ENCODE measurements at regions not wholly inside any gene's neighbourhood (a gene's known extent, or its start where the extent isn't known, plus 50 kb on each side); places are given as distances from the start of the nearest gene placed in this dataset.
"Not testable (repeated sequence)": the region's sequence is repeated elsewhere in the genome, so short reads cannot be mapped to it uniquely, and the experiment has no call there.

- Mint-ChIP-seq H3K4me1 (ENCODE audit: low read depth) (no peaks in the 10 kb centered on the region), H3K27ac (no peak overlapping the region), H3K36me3 (ENCODE audit: low read depth) (no peaks in the 10 kb centered on the region), H3K9me3 (peaks cover 17% of the 10 kb centered on the region), H3K27me3 (ENCODE audit: low read depth) (no peaks in the 10 kb centered on the region), H3K4me3 (no peak overlapping the region)
- no peak for DNase-seq (ENCODE audit: low spot score)
Measured at GRCh38 chr13:63457186-63457585, 2041.5 kb upstream of the PCDH20 start.

GRCh38 chr13:63455938-63456337 lies 2040.3 kb upstream of the PCDH20 start:
- H3K27ac Mint-ChIP-seq = no peak overlapping the region
- DNase-seq (ENCODE audit: low spot score) = no peak
- H3K36me3 Mint-ChIP-seq (ENCODE audit: low read depth) = no peaks in the 10 kb centered on the region
- H3K4me1 Mint-ChIP-seq (ENCODE audit: low read depth) = no peaks in the 10 kb centered on the region
- H3K27me3 Mint-ChIP-seq (ENCODE audit: low read depth) = no peaks in the 10 kb centered on the region
- peaks cover 19% of the 10 kb centered on the region for H3K9me3 Mint-ChIP-seq
- no peak overlapping the region for H3K4me3 Mint-ChIP-seq

- Mint-ChIP-seq H3K27me3 (ENCODE audit: low read depth) (no peaks in the 10 kb centered on the region), H3K27ac (no peak overlapping the region), H3K4me1 (ENCODE audit: low read depth) (no peaks in the 10 kb centered on the region), H3K36me3 (ENCODE audit: low read depth) (no peaks in the 10 kb centered on the region), H3K9me3 (peaks cover 15% of the 10 kb centered on the region), H3K4me3 (no peak overlapping the region)
- no peak for DNase-seq (ENCODE audit: low spot score)
Measured at GRCh38 chr13:63449550-63449949, 2033.9 kb upstream of the PCDH20 start.

- H3K9me3 Mint-ChIP-seq = peaks cover 15% of the 10 kb centered on the region
- no peaks in the 10 kb centered on the region for H3K36me3 Mint-ChIP-seq (ENCODE audit: low read depth)
- no peak overlapping the region for H3K27ac Mint-ChIP-seq
- no peaks in the 10 kb centered on the region for H3K4me1 Mint-ChIP-seq (ENCODE audit: low read depth)
- no peaks in the 10 kb centered on the region for H3K27me3 Mint-ChIP-seq (ENCODE audit: low read depth)
- no peak overlapping the region for H3K4me3 Mint-ChIP-seq
- no peak for DNase-seq (ENCODE audit: low spot score)
Measured at GRCh38 chr13:63448692-63449091, 2033.0 kb upstream of the PCDH20 start.

GRCh38 chr13:63446329-63446728 lies 2030.7 kb upstream of the PCDH20 start:
- H3K27me3 Mint-ChIP-seq (ENCODE audit: low read depth) = no peaks in the 10 kb centered on the region
- H3K4me3 Mint-ChIP-seq = no peak overlapping the region
- DNase-seq (ENCODE audit: low spot score) = no peak
- no peak overlapping the region for H3K27ac Mint-ChIP-seq
- H3K9me3 Mint-ChIP-seq = peaks cover 12% of the 10 kb centered on the region
- no peaks in the 10 kb centered on the region for H3K36me3 Mint-ChIP-seq (ENCODE audit: low read depth)
- no peaks in the 10 kb centered on the region for H3K4me1 Mint-ChIP-seq (ENCODE audit: low read depth)

GRCh38 chr13:63444225-63444624 lies 2028.6 kb upstream of the PCDH20 start:
- H3K36me3 Mint-ChIP-seq (ENCODE audit: low read depth); H3K27ac Mint-ChIP-seq; H3K9me3 Mint-ChIP-seq; H3K27me3 Mint-ChIP-seq (ENCODE audit: low read depth); DNase-seq (ENCODE audit: low spot score); H3K4me3 Mint-ChIP-seq; H3K4me1 Mint-ChIP-seq (ENCODE audit: low read depth): not testable (repeated sequence)

GRCh38 chr13:63438951-63439350 lies 2023.3 kb upstream of the PCDH20 start:
- Mint-ChIP-seq H3K4me1 (ENCODE audit: low read depth) (no peaks in the 10 kb centered on the region), H3K9me3 (peaks cover 23% of the 10 kb centered on the region), H3K36me3 (ENCODE audit: low read depth) (no peaks in the 10 kb centered on the region), H3K4me3 (no peak overlapping the region), H3K27ac (no peak overlapping the region), H3K27me3 (ENCODE audit: low read depth) (no peaks in the 10 kb centered on the region)
- no peak for DNase-seq (ENCODE audit: low spot score)

- H3K9me3 Mint-ChIP-seq = peaks cover 24% of the 10 kb centered on the region
- no peak overlapping the region for H3K27ac Mint-ChIP-seq
- no peaks in the 10 kb centered on the region for H3K36me3 Mint-ChIP-seq (ENCODE audit: low read depth)
- no peaks in the 10 kb centered on the region for H3K27me3 Mint-ChIP-seq (ENCODE audit: low read depth)
- no peak overlapping the region for H3K4me3 Mint-ChIP-seq
- no peak for DNase-seq (ENCODE audit: low spot score)
- H3K4me1 Mint-ChIP-seq (ENCODE audit: low read depth) = no peaks in the 10 kb centered on the region
Measured at GRCh38 chr13:63436325-63436668, 2020.6 kb upstream of the PCDH20 start.

GRCh38 chr13:63435667-63436324 lies 2020.1 kb upstream of the PCDH20 start:
- no peaks in the 10 kb centered on the region for H3K36me3 Mint-ChIP-seq (ENCODE audit: low read depth)
- DNase-seq (ENCODE audit: low spot score) = no peak
- H3K27ac Mint-ChIP-seq = no peak overlapping the region
- H3K9me3 Mint-ChIP-seq = peaks cover 24% of the 10 kb centered on the region
- H3K27me3 Mint-ChIP-seq (ENCODE audit: low read depth) = no peaks in the 10 kb centered on the region
- H3K4me1 Mint-ChIP-seq (ENCODE audit: low read depth) = no peaks in the 10 kb centered on the region
- H3K4me3 Mint-ChIP-seq = no peak overlapping the region

GRCh38 chr13:63433546-63434150 lies 2018.0 kb upstream of the PCDH20 start:
- H3K9me3 Mint-ChIP-seq = peaks cover 13% of the 10 kb centered on the region
- H3K36me3 Mint-ChIP-seq (ENCODE audit: low read depth) = no peaks in the 10 kb centered on the region
- no peak overlapping the region for H3K27ac Mint-ChIP-seq
- DNase-seq (ENCODE audit: low spot score) = no peak
- no peaks in the 10 kb centered on the region for H3K27me3 Mint-ChIP-seq (ENCODE audit: low read depth)
- no peak overlapping the region for H3K4me3 Mint-ChIP-seq
- H3K4me1 Mint-ChIP-seq (ENCODE audit: low read depth) = no peaks in the 10 kb centered on the region

GRCh38 chr13:63427170-63427569 lies 2011.5 kb upstream of the PCDH20 start:
- Mint-ChIP-seq H3K9me3 (peaks cover 18% of the 10 kb centered on the region), H3K4me3 (no peak overlapping the region), H3K36me3 (ENCODE audit: low read depth) (no peaks in the 10 kb centered on the region), H3K27me3 (ENCODE audit: low read depth) (no peaks in the 10 kb centered on the region), H3K27ac (no peak overlapping the region), H3K4me1 (ENCODE audit: low read depth) (no peaks in the 10 kb centered on the region)
- DNase-seq (ENCODE audit: low spot score) = no peak

GRCh38 chr13:63425131-63425530 lies 2009.5 kb upstream of the PCDH20 start:
- Mint-ChIP-seq H3K36me3 (ENCODE audit: low read depth) (no peaks in the 10 kb centered on the region), H3K4me3 (no peak overlapping the region), H3K27ac (no peak overlapping the region), H3K27me3 (ENCODE audit: low read depth) (no peaks in the 10 kb centered on the region), H3K4me1 (ENCODE audit: low read depth) (no peaks in the 10 kb centered on the region), H3K9me3 (peaks cover 22% of the 10 kb centered on the region)
- no peak for DNase-seq (ENCODE audit: low spot score)

- Mint-ChIP-seq H3K27me3 (ENCODE audit: low read depth) (no peaks in the 10 kb centered on the region), H3K9me3 (peaks cover 28% of the 10 kb centered on the region), H3K4me3 (no peak overlapping the region), H3K27ac (no peak overlapping the region), H3K4me1 (ENCODE audit: low read depth) (no peaks in the 10 kb centered on the region), H3K36me3 (ENCODE audit: low read depth) (no peaks in the 10 kb centered on the region)
- DNase-seq (ENCODE audit: low spot score) = no peak
Measured at GRCh38 chr13:63421123-63421522, 2005.5 kb upstream of the PCDH20 start.

GRCh38 chr13:63420685-63421084 lies 2005.0 kb upstream of the PCDH20 start:
- H3K27ac Mint-ChIP-seq = no peak overlapping the region
- DNase-seq (ENCODE audit: low spot score) = no peak
- no peaks in the 10 kb centered on the region for H3K4me1 Mint-ChIP-seq (ENCODE audit: low read depth)
- no peaks in the 10 kb centered on the region for H3K27me3 Mint-ChIP-seq (ENCODE audit: low read depth)
- H3K36me3 Mint-ChIP-seq (ENCODE audit: low read depth) = no peaks in the 10 kb centered on the region
- no peak overlapping the region for H3K4me3 Mint-ChIP-seq
- H3K9me3 Mint-ChIP-seq = peaks cover 28% of the 10 kb centered on the region

- no peak for DNase-seq (ENCODE audit: low spot score)
- no peak overlapping the region for H3K27ac Mint-ChIP-seq
- peaks cover 10% of the 10 kb centered on the region for H3K9me3 Mint-ChIP-seq
- no peaks in the 10 kb centered on the region for H3K27me3 Mint-ChIP-seq (ENCODE audit: low read depth)
- no peaks in the 10 kb centered on the region for H3K36me3 Mint-ChIP-seq (ENCODE audit: low read depth)
- H3K4me1 Mint-ChIP-seq (ENCODE audit: low read depth) = no peaks in the 10 kb centered on the region
- no peak overlapping the region for H3K4me3 Mint-ChIP-seq
Measured at GRCh38 chr13:63414247-63414646, 1998.6 kb upstream of the PCDH20 start.
